HG03039 (cell line): ENCODE measurements at regions not wholly inside any gene's neighbourhood (a gene's known extent, or its start where the extent isn't known, plus 50 kb on each side); places are given as distances from the start of the nearest gene placed in this dataset.

Experiments
- ATAC-seq: cut with Tn5 transposase; IDR thresholded peaks from one replicate; pipeline ENCODE4 v1.9.1; 2021; ENCODE audit warnings: mild to moderate bottlenecking, moderate library complexity; ENCODE audit not compliant: unreplicated experiment

DNA sequence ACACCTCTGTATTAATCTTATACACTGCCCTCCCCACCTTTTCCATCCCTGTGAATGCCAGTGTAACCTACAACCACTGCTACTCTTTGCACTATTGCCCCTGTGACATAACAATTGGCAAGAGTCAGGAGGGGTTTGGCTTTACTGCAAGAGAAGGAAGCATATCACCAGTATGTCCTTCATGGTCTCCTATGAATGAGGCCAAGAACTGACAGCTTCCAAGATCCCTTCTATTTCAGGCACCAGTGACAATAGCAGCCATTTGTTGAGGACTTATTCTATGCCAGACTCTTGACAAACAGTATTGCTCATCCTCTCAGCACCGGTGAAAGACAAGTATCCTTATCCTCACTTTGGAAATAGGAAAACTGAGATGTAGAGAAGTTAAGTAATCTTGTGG lies 363.9 kb downstream of the MID1IP1 start:
- no peak for ATAC-seq

DNA sequence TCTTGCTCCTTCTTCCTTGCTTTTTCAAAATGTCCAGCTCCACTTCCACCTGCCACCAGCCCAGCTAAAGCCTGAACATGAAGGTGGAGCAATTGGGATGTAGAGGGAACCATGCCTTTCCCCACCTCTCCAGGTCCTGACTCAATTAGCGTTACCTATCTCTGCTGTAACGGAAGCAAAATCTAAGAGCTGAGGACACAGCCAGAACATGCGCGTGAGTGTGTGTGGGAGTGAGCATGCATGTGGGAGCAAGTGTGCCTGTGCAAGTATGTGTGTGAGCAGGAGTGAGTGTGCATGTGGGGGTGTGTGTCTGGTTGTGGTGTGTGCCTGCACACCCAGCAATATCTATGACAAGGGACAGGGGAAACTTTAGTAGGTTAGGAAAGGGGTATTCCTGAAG lies 364.5 kb downstream of the MID1IP1 start:
- ATAC-seq = no peak

GRCh38 chrX:39167791-39168190 lies 366.5 kb downstream of the MID1IP1 start:
- no peak for ATAC-seq

DNA sequence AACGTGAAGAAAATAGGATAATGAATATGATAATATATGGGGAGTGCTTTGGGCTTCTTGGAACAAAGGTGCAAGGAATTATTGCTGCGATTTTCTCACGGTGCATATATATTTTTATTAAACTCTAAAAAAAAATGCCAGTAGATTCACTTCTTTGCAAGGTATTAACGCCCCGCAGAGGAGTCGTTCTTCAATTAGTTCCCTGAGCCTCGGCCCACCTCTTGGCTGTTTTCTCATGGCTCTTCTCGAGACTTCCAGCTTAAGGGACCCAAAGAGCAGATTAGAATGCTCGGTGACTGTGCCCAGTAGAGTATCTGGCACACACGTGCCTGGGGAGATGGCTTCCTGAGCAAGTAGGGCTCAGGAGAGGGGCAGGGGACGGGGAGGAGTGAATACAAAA lies 367.4 kb downstream of the MID1IP1 start:
- ATAC-seq = no peak

GRCh38 chrX:39169976-39170375 lies 368.7 kb downstream of the MID1IP1 start:
- no peak for ATAC-seq

DNA sequence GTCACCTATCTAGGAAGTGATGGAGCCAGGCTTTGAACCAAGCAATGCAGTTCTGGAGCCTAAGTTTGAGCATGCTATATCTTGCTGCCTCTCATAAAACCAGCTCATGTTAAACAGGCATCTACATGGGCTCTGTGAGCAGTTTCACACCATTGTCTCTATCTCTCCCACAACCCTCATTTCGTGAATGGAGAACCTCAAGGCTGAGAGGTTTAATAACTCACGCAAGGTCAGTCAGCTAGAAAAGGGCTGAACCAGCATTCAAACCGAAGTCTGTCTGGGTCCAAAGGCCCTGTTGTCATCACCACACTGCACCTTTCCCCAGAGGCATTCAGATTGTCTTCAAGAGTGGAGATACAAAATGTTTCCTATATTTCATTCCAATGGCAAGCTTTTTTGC lies 369.2 kb downstream of the MID1IP1 start:
- ATAC-seq = no peak

DNA sequence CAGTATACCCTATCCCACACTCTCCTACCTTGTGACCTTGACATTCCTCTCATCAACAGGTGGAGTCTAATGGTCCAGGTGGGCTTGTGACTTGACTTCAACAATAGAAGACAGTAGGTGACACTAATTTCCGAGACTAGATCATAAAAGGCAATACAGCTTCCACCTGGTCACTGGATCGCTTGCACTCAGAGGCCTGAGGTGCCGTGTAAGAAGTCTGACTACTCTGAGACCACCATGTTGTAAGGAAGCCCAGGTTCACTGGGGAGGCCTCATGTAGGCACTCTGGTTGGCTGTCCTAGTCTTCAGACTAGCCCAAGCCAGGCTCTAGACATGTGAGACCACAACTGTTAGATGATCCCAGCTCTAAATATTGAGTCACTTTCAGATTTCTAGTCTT lies 370.4 kb downstream of the MID1IP1 start:
- no peak for ATAC-seq

DNA sequence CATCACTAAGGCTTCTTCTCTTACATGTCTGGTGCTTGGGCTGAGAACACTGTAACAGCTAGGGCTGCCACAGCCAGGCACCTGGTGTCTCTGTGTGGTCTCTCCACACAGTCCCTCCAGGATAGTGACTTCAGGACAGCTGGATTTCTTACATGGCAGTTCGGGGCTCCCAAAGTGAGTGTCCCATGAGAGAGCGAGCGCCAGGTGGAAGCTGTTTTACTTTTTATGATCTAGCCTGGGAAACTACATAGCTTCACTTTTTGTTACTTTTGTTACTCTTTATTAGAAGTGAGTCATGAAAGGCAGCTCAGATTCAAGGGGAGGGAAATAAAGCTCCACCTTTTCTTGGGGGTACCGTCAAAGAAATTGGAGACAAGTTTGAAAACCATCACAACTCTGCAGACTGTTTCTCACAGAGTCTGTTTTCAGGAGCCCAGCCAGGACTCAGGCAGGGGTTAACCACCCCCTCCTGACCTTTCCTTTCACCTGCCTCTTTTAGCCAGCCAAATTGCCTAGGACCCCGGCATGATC lies 373.0 kb downstream of the MID1IP1 start:
- ATAC-seq = no peak

GRCh38 chrX:39174772-39175417 lies 373.6 kb downstream of the MID1IP1 start:
- ATAC-seq = no peak

DNA sequence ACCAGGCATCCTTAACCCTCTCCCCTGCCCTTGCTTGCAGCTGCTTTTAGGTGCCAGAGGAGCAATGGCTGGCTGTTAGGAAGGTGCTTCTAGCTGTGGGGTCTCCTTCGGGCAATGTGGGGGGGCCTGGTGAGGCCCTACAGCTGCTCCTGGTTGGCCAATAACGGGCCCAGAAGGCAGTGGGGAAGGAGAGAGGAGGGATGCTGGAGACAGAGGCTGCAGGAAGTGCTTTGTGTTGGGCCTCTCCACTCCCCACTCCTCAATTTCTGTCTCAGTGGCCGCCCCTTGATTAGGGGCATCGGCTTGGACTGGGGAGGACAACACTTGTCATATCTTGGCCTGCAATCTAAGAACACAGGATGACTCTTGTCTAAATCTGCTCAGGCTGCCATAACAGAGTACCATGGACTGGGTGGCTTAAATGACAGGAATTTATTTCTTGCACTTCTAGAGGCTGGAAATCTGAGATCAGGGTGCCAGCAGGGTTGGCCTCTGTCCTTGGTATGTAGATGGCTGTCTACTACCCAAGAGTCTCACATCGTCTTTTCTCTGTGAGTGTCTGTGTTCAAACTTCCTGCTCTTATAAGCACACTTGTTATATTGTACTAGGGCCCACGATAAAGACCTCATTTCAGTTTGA lies 374.3 kb downstream of the MID1IP1 start:
- no peak for ATAC-seq

GRCh38 chrX:39176105-39176504 lies 374.8 kb downstream of the MID1IP1 start:
- no peak for ATAC-seq

DNA sequence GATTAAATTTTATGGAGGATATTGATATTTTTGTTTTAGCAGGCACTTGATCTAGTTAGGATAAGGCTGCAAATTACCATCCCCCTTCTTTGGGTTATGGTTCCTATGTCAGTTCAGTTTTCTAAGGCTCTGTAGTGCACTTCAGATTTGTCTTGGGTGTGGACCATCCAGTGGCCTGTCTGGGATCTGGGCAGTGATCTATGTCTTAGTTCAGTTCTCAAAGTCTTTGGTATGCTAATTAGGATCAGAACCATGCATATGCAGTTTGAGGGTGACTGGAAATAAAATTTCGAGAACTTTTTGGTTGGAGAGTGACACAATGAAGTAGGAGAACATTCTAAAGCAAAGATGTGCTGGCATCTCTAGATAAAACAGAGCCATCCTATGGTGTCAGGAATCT lies 388.2 kb downstream of the MID1IP1 start:
- ATAC-seq = no peak

DNA sequence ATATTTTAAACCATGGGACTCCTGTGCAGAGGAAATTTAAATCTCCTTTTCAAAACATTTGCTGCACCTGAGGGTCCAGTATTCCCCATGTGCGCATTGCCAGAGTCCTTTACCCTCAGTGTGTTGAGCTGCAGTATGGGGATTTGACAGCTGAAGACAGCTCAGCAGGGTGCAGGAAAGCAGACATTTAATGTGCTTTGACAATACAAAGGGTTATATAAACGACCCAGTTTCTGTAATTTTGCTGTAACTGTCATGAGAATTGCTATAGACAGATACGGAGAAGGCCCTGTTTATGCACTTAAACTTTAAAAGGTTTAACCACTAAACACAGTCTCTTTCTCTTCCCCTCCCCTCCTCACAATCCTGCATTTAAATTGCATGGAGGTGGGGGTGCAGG lies 393.4 kb downstream of the MID1IP1 start:
- ATAC-seq = no peak

DNA sequence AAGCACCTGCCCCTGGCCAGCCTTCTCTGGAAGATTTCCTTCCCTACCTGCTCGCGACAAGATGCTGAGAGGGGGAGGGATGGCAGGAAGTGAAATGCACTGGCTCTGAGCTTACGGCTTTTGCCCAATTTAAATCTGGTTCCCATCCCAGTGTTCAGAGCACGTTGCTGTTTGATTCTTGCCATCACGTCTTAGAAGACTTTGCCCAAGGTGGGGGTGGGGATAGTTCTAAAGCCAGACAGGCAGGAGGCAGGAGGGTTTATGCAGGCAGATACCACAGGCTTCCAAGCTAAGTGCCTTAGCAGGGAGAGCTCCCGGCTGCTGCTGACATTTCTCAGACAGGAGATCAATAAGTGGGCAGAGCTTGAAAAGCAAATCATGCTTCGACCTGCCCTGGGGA lies 393.9 kb downstream of the MID1IP1 start:
- ATAC-seq = no peak

DNA sequence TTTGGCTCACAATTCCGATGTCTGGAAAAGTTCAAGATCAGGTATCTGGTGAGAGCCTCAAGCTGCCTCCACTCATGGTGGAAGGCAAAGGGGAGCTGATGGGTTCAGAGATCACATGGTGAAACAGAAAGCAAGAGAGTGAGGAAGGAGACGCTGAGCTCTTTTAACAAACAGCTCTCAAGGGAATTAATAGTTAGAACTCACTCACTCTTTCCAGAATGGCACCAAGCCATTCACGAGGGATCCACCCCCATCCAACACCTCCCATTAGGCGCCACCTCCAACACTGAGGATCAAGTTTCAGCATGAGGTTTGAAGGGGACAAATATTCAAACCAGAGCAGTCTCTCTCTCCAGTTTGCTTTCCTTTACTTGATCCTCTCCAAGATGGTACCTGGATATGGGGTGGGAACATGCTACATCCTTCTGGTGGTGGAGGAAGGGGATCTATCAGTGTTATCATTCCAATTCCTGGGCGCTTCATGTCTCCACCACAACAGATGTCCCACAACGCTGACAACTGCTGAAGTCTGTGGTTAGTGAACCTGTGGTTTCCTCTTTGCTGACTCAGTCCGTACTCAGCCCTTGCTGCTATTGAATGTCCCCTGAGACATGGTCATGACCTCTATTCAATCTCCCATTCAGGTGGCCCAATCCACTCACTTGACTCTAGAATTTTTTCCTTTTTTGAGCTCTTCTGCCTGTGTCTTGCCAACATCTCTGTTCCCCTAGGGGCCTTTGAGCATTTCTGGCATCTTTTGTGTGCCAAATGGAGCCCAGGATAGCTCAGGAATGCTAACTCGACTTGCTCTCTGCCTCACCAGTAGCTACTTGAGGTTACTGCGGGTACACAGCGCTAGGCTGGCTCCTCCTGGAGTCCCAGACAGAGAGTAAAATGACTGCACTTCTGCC lies 395.2 kb downstream of the MID1IP1 start:
- peak; percentile 95 for ATAC-seq

GRCh38 chrX:39199429-39199828 lies 398.2 kb downstream of the MID1IP1 start:
- ATAC-seq = no peak

DNA sequence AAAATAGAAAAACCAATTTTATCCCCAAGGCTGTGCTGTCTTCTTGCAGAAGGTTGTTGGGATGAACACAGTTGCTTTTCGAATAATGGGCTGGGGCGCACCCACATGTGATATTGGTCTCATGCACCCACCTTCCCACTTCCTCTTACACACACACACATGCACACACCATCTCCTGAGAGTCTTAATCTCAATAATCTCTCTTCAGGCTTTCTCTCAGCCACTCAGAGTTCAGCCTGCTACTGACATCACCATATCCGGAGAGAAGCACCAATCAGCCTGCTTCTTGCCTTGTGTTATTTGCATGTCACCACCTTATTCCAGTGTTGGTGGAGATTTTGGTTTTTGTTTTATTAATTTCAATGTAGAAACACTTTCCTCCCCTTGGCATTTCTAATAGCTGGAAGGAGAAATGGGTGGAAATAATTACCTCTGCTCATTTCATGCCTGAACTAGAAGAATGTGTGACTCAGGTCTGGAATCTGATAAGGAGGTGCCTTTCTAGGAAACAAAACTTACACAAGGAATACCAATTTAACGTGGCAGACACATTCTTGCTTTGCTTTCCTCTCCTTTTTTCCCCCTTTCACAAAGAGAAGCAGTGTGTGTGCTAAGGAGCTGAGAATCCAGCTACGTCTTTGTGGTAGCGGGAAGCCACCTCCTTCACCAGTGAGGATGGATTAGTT lies 400.2 kb downstream of the MID1IP1 start:
- no peak for ATAC-seq

DNA sequence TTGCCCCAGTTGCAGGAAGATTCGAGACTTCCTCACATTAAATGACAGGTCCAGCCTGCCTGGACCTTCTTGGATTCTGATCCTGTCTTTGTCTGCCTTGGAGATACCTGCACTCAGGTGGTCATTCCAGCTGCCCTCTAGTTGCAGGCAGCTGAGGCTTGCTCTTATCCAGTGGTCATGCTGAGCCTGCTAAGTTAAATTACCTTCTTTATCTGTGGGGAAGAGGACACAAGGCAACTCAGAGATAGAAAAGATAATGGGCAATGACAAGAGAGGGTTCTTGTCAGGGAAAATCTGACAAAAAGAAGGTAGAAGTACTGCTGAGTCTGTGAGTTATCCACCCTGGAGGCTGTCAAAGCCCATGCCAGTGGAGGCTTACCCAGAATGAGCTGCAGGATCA lies 401.4 kb downstream of the MID1IP1 start:
- no peak for ATAC-seq

DNA sequence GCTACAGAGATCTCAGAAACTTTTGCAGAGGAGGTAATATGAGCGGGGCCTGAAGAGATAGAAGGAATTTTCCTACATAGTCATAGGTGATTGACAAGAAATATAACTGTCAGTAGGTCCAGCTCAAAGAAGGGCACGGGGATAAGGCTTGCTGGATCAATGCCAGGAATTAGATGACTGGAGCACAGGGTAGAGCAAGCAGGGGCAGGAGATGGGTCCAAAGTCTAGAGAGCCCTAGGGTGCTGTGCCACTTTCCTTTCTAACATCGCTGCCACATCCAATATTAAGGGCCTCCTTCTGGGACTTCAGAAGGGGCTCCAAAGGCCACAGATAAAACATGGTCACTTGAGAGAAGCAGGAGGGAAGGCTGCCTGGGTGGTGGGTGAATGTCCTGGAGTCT lies 402.2 kb downstream of the MID1IP1 start:
- ATAC-seq = no peak

- ATAC-seq = no peak
Observed at GRCh38 chrX:39204353-39204752, 403.1 kb downstream of the MID1IP1 start.

DNA sequence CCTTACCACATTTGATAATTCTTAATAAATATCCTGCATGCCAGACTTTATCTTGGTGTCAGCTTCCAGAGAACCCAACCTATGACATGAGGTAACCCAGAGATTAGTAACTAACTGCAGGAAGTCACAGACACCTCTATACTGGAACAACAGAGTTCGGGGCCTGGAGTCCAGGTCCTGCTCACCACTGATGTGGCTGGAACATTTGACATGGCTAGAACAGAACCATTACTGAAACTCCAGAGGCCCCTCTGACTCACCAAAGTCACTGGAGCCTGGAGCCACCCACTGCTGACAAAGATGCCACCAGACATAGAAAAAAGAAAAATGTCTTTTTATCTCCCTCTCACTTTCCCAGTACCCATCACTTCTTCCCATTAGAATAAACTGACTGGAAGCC lies 403.7 kb downstream of the MID1IP1 start:
- ATAC-seq = peak; percentile 62
